Neural cell (in vitro differentiated cells): ENCODE measurements at regions not wholly inside any gene's neighbourhood (a gene's known extent, or its start where the extent isn't known, plus 50 kb on each side); places are given as distances from the start of the nearest gene placed in this dataset.

Experiments used
- H2AFZ ChIP-seq: fragments of 200-600, 300-800 bp; sonication (generic), shearing (Covaris generic); 2 replicates; pipeline ENCODE4 v1.6.0; 2014; ENCODE audit warnings: low read depth, mild to moderate bottlenecking, antibody characterized with exemption, low read length, moderate library complexity
- H3F3A ChIP-seq: fragments of 200-600 bp; shearing (Covaris generic); 2 replicates; pipeline ENCODE4 v1.6.1; 2016; ENCODE audit warnings: mild to moderate bottlenecking, moderate library complexity, mixed read lengths, antibody characterized with exemption, low read length; ENCODE audit not compliant: insufficient read depth, poor library complexity, severe bottlenecking
- H3K27ac ChIP-seq: fragments of 200-600, 300-800 bp; sonication (generic), shearing (Covaris generic); 2 replicates; pipeline ENCODE4 v1.5.1; 2014; ENCODE audit warnings: mild to moderate bottlenecking, low read length, moderate library complexity
- H3K27me3 ChIP-seq: fragments of 300-800, 200-600 bp; sonication (generic), shearing (Covaris generic); 2 replicates; pipeline ENCODE4 v1.6.0; 2014; ENCODE audit warnings: mild to moderate bottlenecking, low read depth, low read length, moderate library complexity; ENCODE audit not compliant: insufficient read depth
- H3K36me3 ChIP-seq: fragments of 300-800, 200-600 bp; sonication (generic), shearing (Covaris generic); 2 replicates; pipeline ENCODE4 v1.5.1; 2014; ENCODE audit warnings: mild to moderate bottlenecking, antibody characterized with exemption, low read length, moderate library complexity; ENCODE audit not compliant: insufficient read depth
- H3K4me2 ChIP-seq: fragments of 300-800, 200-600 bp; sonication (generic), shearing (Covaris generic); 2 replicates; pipeline ENCODE4 v1.6.0; 2014; ENCODE audit warnings: mild to moderate bottlenecking, low read length
- H3K4me3 ChIP-seq: fragments of 300-800, 200-600 bp; sonication (generic), shearing (Covaris generic); 2 replicates; pipeline ENCODE4 v1.5.1; 2014; ENCODE audit warnings: mild to moderate bottlenecking, low read length, moderate library complexity
- H3K79me2 ChIP-seq: fragments of 200-600 bp; shearing (Covaris generic); replicated peaks from 2 replicates; pipeline ENCODE4 v1.6.0; 2014; ENCODE audit warnings: mild to moderate bottlenecking, low read length, moderate library complexity; ENCODE audit not compliant: insufficient read depth
- H3K9ac ChIP-seq: fragments of 300-800, 200-600 bp; sonication (generic), shearing (Covaris generic); 2 replicates; pipeline ENCODE4 v1.6.1; 2016; ENCODE audit warnings: mild to moderate bottlenecking, low read length, mixed read lengths
- H3K9me2 ChIP-seq: fragments of 200-600 bp; shearing (Covaris generic); 2 replicates; pipeline ENCODE4 v1.6.1; 2016; ENCODE audit warnings: mild to moderate bottlenecking, low read length, mixed read lengths; ENCODE audit not compliant: insufficient read depth
- H3K9me3 ChIP-seq: fragments of 200-600, 300-800 bp; sonication (generic), shearing (Covaris generic); 2 replicates; pipeline ENCODE4 v1.6.1; 2016; ENCODE audit warnings: mild to moderate bottlenecking, mixed run types, low read length, moderate library complexity, mixed read lengths
- H4K20me1 ChIP-seq: fragments of 200-600 bp; shearing (Covaris generic); 2 replicates; pipeline ENCODE4 v1.6.1; 2016; ENCODE audit warnings: mild to moderate bottlenecking, mixed run types; ENCODE audit not compliant: insufficient read depth
- EP300 ChIP-seq: fragments of 450-650 bp; conservative IDR thresholded peaks from 2 replicates; pipeline ENCODE4 v1.6.1; 2014; ENCODE audit warnings: antibody characterized with exemption, mild to moderate bottlenecking, moderate library complexity; ENCODE audit not compliant: poor library complexity, severe bottlenecking
- EZH2 ChIP-seq: fragments of 200-600, 300-800 bp; shearing (Covaris generic), sonication (generic); IDR thresholded peaks from 2 replicates; pipeline ENCODE4 v1.6.1; 2014; ENCODE audit warnings: antibody characterized with exemption, low read length, borderline replicate concordance, mild to moderate bottlenecking; ENCODE audit not compliant: insufficient read depth, poor library complexity, severe bottlenecking
- MXI1 ChIP-seq: fragments of 450-650 bp; conservative IDR thresholded peaks from 2 replicates; pipeline ENCODE4 v1.6.1; 2014; ENCODE audit warnings: antibody characterized with exemption, mild to moderate bottlenecking; ENCODE audit not compliant: poor library complexity, severe bottlenecking
- POLR2AphosphoS5 ChIP-seq: IDR thresholded peaks from 2 replicates; pipeline ENCODE4 v1.6.1; 2012
- RAD21 ChIP-seq: fragments of 450-650 bp; conservative IDR thresholded peaks from 2 replicates; pipeline ENCODE4 v1.6.1; 2014; ENCODE audit warnings: antibody characterized with exemption, mild to moderate bottlenecking, moderate library complexity
- SMC3 ChIP-seq: fragments of 450-650 bp; conservative IDR thresholded peaks from 2 replicates; pipeline ENCODE4 v1.6.1; 2014; ENCODE audit warnings: antibody characterized with exemption, mild to moderate bottlenecking, moderate library complexity; ENCODE audit not compliant: poor library complexity
- TAF1 ChIP-seq: IDR thresholded peaks from 2 replicates; pipeline ENCODE4 v1.6.1; 2012; ENCODE audit warnings: low read depth
- TF ChIP-seq, protein P1 (sequence below): IDR thresholded peaks from 2 replicates; pipeline ENCODE4 v1.6.1; 2012; ENCODE audit warnings: borderline replicate concordance
- TF ChIP-seq, protein P2 (sequence below): fragments of 450-650 bp; IDR thresholded peaks from 2 replicates; pipeline ENCODE4 v1.5.1; 2014; ENCODE audit warnings: antibody characterized with exemption, mild to moderate bottlenecking, moderate library complexity; ENCODE audit not compliant: poor library complexity, severe bottlenecking

DNA sequence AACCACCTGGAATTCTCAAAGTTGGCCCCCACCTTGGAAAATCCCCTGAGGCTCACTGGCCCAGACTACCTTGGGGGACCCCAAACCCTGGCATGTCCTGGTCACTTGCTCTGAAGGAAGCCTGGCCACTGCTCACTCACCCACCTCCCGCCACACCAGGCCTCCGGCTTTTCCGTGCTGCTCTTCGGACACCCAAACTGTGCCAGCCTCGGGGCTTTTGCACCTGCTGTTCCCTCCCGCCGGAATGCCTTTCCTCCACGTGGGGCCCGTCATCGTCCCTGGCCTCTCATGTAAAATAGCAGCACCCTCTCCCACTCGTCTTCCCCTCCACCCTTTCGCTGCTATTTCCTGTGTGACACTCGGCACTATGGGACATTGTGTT is 87.2 kb upstream of the NCOR2 start:
- TF ChIP-seq EP300 (no peak), RAD21 (no peak), EZH2 (no peak), TAF1 (no peak), SMC3 (no peak), MXI1 (no peak), POLR2AphosphoS5 (no peak)
- TF ChIP-seq, protein P1, sequence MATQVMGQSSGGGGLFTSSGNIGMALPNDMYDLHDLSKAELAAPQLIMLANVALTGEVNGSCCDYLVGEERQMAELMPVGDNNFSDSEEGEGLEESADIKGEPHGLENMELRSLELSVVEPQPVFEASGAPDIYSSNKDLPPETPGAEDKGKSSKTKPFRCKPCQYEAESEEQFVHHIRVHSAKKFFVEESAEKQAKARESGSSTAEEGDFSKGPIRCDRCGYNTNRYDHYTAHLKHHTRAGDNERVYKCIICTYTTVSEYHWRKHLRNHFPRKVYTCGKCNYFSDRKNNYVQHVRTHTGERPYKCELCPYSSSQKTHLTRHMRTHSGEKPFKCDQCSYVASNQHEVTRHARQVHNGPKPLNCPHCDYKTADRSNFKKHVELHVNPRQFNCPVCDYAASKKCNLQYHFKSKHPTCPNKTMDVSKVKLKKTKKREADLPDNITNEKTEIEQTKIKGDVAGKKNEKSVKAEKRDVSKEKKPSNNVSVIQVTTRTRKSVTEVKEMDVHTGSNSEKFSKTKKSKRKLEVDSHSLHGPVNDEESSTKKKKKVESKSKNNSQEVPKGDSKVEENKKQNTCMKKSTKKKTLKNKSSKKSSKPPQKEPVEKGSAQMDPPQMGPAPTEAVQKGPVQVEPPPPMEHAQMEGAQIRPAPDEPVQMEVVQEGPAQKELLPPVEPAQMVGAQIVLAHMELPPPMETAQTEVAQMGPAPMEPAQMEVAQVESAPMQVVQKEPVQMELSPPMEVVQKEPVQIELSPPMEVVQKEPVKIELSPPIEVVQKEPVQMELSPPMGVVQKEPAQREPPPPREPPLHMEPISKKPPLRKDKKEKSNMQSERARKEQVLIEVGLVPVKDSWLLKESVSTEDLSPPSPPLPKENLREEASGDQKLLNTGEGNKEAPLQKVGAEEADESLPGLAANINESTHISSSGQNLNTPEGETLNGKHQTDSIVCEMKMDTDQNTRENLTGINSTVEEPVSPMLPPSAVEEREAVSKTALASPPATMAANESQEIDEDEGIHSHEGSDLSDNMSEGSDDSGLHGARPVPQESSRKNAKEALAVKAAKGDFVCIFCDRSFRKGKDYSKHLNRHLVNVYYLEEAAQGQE, result no peak
- TF ChIP-seq, protein P2, sequence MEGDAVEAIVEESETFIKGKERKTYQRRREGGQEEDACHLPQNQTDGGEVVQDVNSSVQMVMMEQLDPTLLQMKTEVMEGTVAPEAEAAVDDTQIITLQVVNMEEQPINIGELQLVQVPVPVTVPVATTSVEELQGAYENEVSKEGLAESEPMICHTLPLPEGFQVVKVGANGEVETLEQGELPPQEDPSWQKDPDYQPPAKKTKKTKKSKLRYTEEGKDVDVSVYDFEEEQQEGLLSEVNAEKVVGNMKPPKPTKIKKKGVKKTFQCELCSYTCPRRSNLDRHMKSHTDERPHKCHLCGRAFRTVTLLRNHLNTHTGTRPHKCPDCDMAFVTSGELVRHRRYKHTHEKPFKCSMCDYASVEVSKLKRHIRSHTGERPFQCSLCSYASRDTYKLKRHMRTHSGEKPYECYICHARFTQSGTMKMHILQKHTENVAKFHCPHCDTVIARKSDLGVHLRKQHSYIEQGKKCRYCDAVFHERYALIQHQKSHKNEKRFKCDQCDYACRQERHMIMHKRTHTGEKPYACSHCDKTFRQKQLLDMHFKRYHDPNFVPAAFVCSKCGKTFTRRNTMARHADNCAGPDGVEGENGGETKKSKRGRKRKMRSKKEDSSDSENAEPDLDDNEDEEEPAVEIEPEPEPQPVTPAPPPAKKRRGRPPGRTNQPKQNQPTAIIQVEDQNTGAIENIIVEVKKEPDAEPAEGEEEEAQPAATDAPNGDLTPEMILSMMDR, result no peak
- H4K20me1 ChIP-seq, result no peaks in the 10 kb centered on the region
- H3F3A ChIP-seq, result no peaks in the 10 kb centered on the region
- no peak overlapping the region for H3K9ac ChIP-seq
- H3K36me3 ChIP-seq, result no peaks in the 10 kb centered on the region
- no peaks in the 10 kb centered on the region for H3K9me2 ChIP-seq
- H3K4me3 ChIP-seq, result no peak overlapping the region
- no peak overlapping the region for H3K4me2 ChIP-seq
- H2AFZ ChIP-seq, result no peak overlapping the region
- H3K27ac ChIP-seq, result no peak overlapping the region
- no peaks in the 10 kb centered on the region for H3K9me3 ChIP-seq
- no peaks in the 10 kb centered on the region for H3K27me3 ChIP-seq
- no peaks in the 10 kb centered on the region for H3K79me2 ChIP-seq

DNA sequence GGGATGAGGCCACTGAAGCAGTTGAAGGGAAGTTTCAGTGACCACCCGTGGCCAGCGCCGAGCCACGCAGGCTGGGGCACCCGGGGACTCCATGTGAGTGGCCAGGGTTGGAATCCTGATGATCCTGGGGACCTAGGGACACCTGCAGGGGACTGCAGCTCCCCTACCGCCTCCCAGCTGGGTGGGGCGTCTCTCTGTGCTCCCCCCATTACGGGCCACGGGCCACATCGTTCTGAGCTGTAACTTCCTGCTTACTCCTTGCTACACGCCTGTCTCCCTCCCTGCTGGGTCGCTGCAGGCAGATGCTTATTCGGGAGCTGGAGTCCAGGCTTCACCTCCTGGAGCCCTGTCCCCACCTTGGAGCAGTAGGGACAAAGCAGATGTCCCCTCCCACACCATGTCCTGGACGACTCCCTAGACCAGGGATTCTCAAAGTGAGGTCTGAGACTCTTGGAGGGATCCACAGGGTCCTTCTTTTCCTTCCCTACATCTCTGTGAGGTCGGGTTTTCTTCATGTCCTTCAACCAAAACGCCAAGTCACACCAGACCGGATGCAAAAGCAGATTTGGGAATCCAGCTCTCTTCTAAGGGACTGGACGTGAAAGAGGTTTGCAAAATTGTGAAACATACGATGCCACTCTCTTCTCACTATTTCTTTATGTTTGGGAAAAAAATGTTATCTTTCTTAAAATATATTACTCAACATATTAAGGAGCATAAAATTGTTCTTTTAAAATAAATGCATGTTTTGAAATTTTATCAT is 85.9 kb upstream of the NCOR2 start:
- no peak overlapping the region for H3K4me2 ChIP-seq
- H3K36me3 ChIP-seq, result no peaks in the 10 kb centered on the region
- H3K9me2 ChIP-seq, result no peaks in the 10 kb centered on the region
- H3F3A ChIP-seq, result no peaks in the 10 kb centered on the region
- no peaks in the 10 kb centered on the region for H4K20me1 ChIP-seq
- no peaks in the 10 kb centered on the region for H3K79me2 ChIP-seq
- no peaks in the 10 kb centered on the region for H3K27me3 ChIP-seq
- no peak overlapping the region for H3K4me3 ChIP-seq
- H3K9ac ChIP-seq, result no peak overlapping the region
- H3K27ac ChIP-seq, result no peak overlapping the region
- H2AFZ ChIP-seq, result no peak overlapping the region
- no peaks in the 10 kb centered on the region for H3K9me3 ChIP-seq
- no peak for TF ChIP-seq RAD21
- no peak for TF ChIP-seq MXI1
- TF ChIP-seq, protein P1, result no peak
- no peak for TF ChIP-seq EZH2
- TF ChIP-seq EP300, result no peak
- no peak for TF ChIP-seq SMC3
- no peak for TF ChIP-seq POLR2AphosphoS5
- TF ChIP-seq TAF1, result no peak
- TF ChIP-seq, protein P2, result no peak
